Nephron (organoid): ENCODE measurements at regions not wholly inside any gene's neighbourhood (a gene's known extent, or its start where the extent isn't known, plus 50 kb on each side); places are given as distances from the start of the nearest gene placed in this dataset.

Experiments used
- H3K27ac Mint-ChIP-seq, 3 experiments: 2 replicates each; pipeline ENCODE4 v1.8.0; 2020; ENCODE audit warnings: mixed read lengths in 3 of 3, mild to moderate bottlenecking in 2 of 3, moderate library complexity in 1 of 3
- H3K27me3 Mint-ChIP-seq: 2 replicates; pipeline ENCODE4 v1.8.0; 2021; ENCODE audit warnings: low read depth, mild to moderate bottlenecking, moderate library complexity, mixed read lengths
- H3K36me3 Mint-ChIP-seq: 2 replicates; pipeline ENCODE4 v1.8.0; 2020; ENCODE audit warnings: low read depth, mixed read lengths
- H3K4me1 Mint-ChIP-seq: 2 replicates; pipeline ENCODE4 v1.8.0; 2020; ENCODE audit warnings: mixed read lengths
- H3K4me3 Mint-ChIP-seq, 3 experiments: 2 replicates each; pipeline ENCODE4 v1.8.0; 2020; ENCODE audit warnings: mild to moderate bottlenecking in 3 of 3, mixed read lengths in 3 of 3, moderate library complexity in 2 of 3
- H3K9me3 Mint-ChIP-seq: 2 replicates; pipeline ENCODE4 v1.8.0; 2020; ENCODE audit warnings: mixed read lengths
- TF ChIP-seq, protein P1 (sequence below), 3 experiments: fragments of 200-600 bp; sonication (generic); IDR thresholded peaks; one replicate each; pipeline ENCODE4 v1.5.0; 2021; ENCODE audit warnings: antibody characterized with exemption in 3 of 3; ENCODE audit not compliant: unreplicated experiment in 3 of 3

- H3K9me3 Mint-ChIP-seq = no peaks in the 10 kb centered on the region
- TF ChIP-seq, protein P1, sequence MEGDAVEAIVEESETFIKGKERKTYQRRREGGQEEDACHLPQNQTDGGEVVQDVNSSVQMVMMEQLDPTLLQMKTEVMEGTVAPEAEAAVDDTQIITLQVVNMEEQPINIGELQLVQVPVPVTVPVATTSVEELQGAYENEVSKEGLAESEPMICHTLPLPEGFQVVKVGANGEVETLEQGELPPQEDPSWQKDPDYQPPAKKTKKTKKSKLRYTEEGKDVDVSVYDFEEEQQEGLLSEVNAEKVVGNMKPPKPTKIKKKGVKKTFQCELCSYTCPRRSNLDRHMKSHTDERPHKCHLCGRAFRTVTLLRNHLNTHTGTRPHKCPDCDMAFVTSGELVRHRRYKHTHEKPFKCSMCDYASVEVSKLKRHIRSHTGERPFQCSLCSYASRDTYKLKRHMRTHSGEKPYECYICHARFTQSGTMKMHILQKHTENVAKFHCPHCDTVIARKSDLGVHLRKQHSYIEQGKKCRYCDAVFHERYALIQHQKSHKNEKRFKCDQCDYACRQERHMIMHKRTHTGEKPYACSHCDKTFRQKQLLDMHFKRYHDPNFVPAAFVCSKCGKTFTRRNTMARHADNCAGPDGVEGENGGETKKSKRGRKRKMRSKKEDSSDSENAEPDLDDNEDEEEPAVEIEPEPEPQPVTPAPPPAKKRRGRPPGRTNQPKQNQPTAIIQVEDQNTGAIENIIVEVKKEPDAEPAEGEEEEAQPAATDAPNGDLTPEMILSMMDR (IDR thresholded peaks at IDR 0.05; ENCODE audit: unreplicated experiment in 3 of 3) = no peak
- peak overlapping the region in 1 of 3 experiments; percentile 29 for H3K4me3 Mint-ChIP-seq
- H3K27ac Mint-ChIP-seq = peak overlapping the region in 2 of 3 experiments; percentile 68 to 91
- peaks cover 6% of the 10 kb centered on the region for H3K27me3 Mint-ChIP-seq
- H3K4me1 Mint-ChIP-seq = peaks cover 21% of the 10 kb centered on the region
- no peaks in the 10 kb centered on the region for H3K36me3 Mint-ChIP-seq
Observed at GRCh38 chr1:60402816-60403215, 329.2 kb upstream of the C1orf87 start.

DNA sequence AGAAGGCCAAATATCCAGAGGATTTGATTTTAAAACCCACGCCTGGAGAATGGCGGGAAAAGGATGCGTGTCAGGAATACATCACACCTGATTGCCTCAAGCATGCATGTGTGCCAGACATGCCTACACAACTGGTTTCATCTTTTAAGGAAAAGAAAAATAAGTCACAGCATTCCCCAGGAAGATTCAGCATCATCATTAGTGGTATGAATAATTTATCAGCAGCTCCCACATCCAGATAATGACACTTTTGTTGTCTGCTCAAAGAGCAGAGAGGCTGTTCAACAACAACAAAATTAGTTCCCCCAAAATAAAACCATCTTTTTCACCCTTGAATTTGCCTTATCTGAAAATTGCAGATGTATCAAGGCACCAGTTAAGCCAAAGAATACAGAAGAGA is 328.6 kb upstream of the C1orf87 start:
- no peak overlapping the region for H3K4me3 Mint-ChIP-seq
- H3K4me1 Mint-ChIP-seq = peaks cover 21% of the 10 kb centered on the region
- H3K9me3 Mint-ChIP-seq = no peaks in the 10 kb centered on the region
- H3K27ac Mint-ChIP-seq = peak overlapping the region in 1 of 3 experiments; percentile 91
- no peaks in the 10 kb centered on the region for H3K36me3 Mint-ChIP-seq
- TF ChIP-seq, protein P1 (IDR thresholded peaks at IDR 0.05; ENCODE audit: unreplicated experiment in 3 of 3) = no peak
- H3K27me3 Mint-ChIP-seq = peaks cover 6% of the 10 kb centered on the region

GRCh38 chr1:60394436-60394835 is 320.9 kb upstream of the C1orf87 start:
- H3K27me3 Mint-ChIP-seq = no peaks in the 10 kb centered on the region
- no peak overlapping the region for H3K4me3 Mint-ChIP-seq
- H3K27ac Mint-ChIP-seq = no peak overlapping the region
- TF ChIP-seq, protein P1 (IDR thresholded peaks at IDR 0.05; ENCODE audit: unreplicated experiment in 3 of 3) = no peak
- H3K9me3 Mint-ChIP-seq = no peaks in the 10 kb centered on the region
- H3K4me1 Mint-ChIP-seq = no peaks in the 10 kb centered on the region
- no peaks in the 10 kb centered on the region for H3K36me3 Mint-ChIP-seq

DNA sequence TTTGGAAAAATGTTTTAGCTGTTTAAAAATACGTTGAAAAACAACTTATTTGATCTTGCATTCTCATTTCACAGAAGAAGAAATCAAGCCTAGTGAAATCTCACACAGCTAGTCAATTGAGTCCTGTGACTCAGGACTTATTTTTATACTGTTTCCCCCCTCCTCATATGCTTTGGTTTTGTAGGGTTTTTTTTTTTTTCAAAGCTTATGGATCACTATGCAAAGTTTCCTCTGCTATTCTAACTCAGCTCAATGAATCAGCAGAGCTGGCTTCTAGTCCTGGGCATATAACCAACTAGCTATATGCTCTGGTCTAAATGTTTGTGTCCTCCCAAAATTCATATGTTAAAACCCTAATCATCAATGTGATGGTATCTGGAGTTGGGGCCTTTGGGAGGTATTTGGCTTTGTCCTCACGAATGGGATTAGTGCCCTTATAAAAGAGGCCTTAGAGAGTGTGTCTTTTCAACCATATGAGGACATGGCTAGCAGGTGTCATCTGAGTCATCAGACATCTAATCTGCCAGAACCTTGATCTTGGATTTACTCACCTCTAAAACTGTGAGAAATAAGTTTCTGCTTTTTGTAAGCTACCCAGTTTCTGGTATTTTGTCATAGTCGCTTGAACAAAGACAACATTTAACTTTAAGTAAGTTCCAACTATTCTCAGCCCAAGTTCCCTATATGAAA is 317.2 kb upstream of the C1orf87 start:
- no peak overlapping the region for H3K4me3 Mint-ChIP-seq
- no peaks in the 10 kb centered on the region for H3K9me3 Mint-ChIP-seq
- H3K4me1 Mint-ChIP-seq = peaks cover 18% of the 10 kb centered on the region
- H3K27me3 Mint-ChIP-seq = no peaks in the 10 kb centered on the region
- H3K27ac Mint-ChIP-seq = peak overlapping the region in 1 of 3 experiments; percentile 6
- H3K36me3 Mint-ChIP-seq = no peaks in the 10 kb centered on the region
- TF ChIP-seq, protein P1 (IDR thresholded peaks at IDR 0.05; ENCODE audit: unreplicated experiment in 3 of 3) = no peak

DNA sequence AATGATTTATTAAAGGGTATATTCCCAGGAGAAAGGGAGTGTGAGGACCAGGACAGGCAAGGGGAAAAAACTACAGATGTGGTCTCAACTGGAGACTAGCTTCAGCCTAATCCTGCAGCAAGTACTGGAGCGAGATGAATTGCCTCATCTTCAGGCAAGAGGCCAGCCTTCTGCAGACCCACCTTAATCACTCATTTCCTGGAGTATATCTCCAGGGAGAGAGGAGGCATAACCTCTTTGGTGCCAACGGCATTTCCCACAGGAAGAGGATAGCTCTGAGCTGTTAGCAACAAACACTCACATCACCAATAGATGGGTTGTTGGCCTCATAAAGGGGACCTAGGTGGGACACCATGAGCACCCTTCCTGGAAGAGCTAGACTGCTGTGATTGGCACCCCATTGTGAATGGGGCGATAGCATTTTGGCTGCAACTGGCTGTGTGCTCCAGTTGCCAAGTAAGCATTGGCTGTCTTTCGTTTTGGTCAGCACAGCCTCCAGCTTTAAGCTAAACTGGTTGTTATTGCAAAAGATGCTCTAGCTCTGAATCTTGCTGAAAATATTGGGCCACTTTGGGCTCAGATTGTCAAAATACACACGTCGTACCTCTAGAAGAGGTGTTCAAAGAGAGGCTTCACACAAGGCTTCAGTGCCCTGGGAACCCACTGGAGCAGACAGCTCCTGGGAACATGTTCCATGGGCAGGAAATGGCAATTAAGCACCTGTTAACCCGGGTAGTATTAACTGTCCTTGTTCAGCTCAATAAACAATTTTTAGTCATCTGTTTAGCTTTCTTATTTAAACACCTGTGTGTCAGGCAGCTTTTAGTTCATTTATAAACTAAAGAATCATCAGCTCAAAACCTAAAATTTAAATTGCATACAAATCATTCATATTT is 314.8 kb upstream of the C1orf87 start:
- Mint-ChIP-seq H3K4me3 (no peak overlapping the region), H3K9me3 (no peaks in the 10 kb centered on the region), H3K36me3 (no peaks in the 10 kb centered on the region), H3K27me3 (no peaks in the 10 kb centered on the region), H3K4me1 (peaks cover 19% of the 10 kb centered on the region), H3K27ac (no peak overlapping the region)
- TF ChIP-seq, protein P1 (IDR thresholded peaks at IDR 0.05; ENCODE audit: unreplicated experiment in 3 of 3) = no peak
